Naive thymus-derived CD4-positive, alpha-beta T cell (primary cell): ENCODE measurements at regions not wholly inside any gene's neighbourhood (a gene's known extent, or its start where the extent isn't known, plus 50 kb on each side); places are given as distances from the start of the nearest gene placed in this dataset.
"Not testable (repeated sequence)": the region's sequence is repeated elsewhere in the genome, so short reads cannot be mapped to it uniquely, and the experiment has no call there.

Experiments used
- ATAC-seq: fragments of 150-1000 bp; cut with Tn5 transposase; 2 replicates; pipeline ENCODE4 v1.10.0; 2021; ENCODE audit warnings: mild to moderate bottlenecking, moderate library complexity
- CTCF ChIA-PET: fragments of 350-600 bp; sonication (Branson Sonifier 250); formaldehyde crosslinking; loops from one replicate; lab custom pipeline; 2021; ENCODE audit warnings: antibody characterized with exemption; lab: Charles Lee
- POLR2A ChIA-PET: fragments of 350-600 bp; sonication (Branson Sonifier 250); formaldehyde crosslinking; loops from one replicate; lab custom pipeline; 2021; ENCODE audit warnings: antibody characterized with exemption, inconsistent platforms; lab: Charles Lee
- DNase-seq, 9 donors: peaks; one replicate each; pipeline versions ENCODE4 v3.0.0 to v3.0.0-alpha.2; 2020 to 2022; ENCODE audit warnings: mixed read lengths in 1 of 9
- H3K27ac ChIP-seq: one replicate; pipeline ENCODE4 v1.7.0; 2013; ENCODE audit warnings: mild to moderate bottlenecking, low read depth, low read length, moderate library complexity
- H3K27me3 ChIP-seq, 2 donors: one replicate each; pipeline ENCODE4 v1.7.0; 2013; ENCODE audit warnings: low read length in 2 of 2, mild to moderate bottlenecking in 2 of 2, moderate library complexity in 2 of 2; ENCODE audit not compliant: control insufficient read depth in 2 of 2, insufficient read depth in 2 of 2
- H3K36me3 ChIP-seq, 3 experiments: 1 replicate in 2 of 3; 2 replicates in 1 of 3; pipeline ENCODE4 v1.7.0; 2013; ENCODE audit warnings: low read length in 3 of 3, mild to moderate bottlenecking in 3 of 3, moderate library complexity in 1 of 3; ENCODE audit not compliant: insufficient read depth in 3 of 3, control insufficient read depth in 2 of 3
- H3K4me1 ChIP-seq, 2 donors: one replicate each; pipeline ENCODE4 v1.7.0; 2013; ENCODE audit warnings: low read length in 2 of 2, mild to moderate bottlenecking in 2 of 2, moderate library complexity in 1 of 2; ENCODE audit not compliant: control insufficient read depth in 2 of 2, insufficient read depth in 2 of 2
- H3K4me3 ChIP-seq: 2 replicates; pipeline ENCODE4 v1.7.0; 2013; ENCODE audit warnings: mild to moderate bottlenecking, low read length
- H3K9me3 ChIP-seq, 3 experiments: 1 replicate in 2 of 3; 2 replicates in 1 of 3; pipeline ENCODE4 v1.7.0; 2013; ENCODE audit warnings: low read length in 3 of 3; ENCODE audit not compliant: control insufficient read depth in 2 of 3
- H3K27ac Mint-ChIP-seq, 9 donors: one replicate each; pipeline ENCODE4 v1.8.0; 2020 to 2022; ENCODE audit warnings: mixed read lengths in 9 of 9, mild to moderate bottlenecking in 8 of 9, moderate library complexity in 5 of 9, inconsistent platforms in 2 of 9
- H3K27me3 Mint-ChIP-seq, 5 donors: one replicate each; pipeline ENCODE4 v1.8.0; 2021 to 2022; ENCODE audit warnings: mixed read lengths in 5 of 5, mild to moderate bottlenecking in 1 of 5
- H3K36me3 Mint-ChIP-seq, 5 donors: one replicate each; pipeline ENCODE4 v1.8.0; 2020 to 2022; ENCODE audit warnings: mixed read lengths in 5 of 5, mild to moderate bottlenecking in 3 of 5, inconsistent platforms in 1 of 5
- H3K4me1 Mint-ChIP-seq, 7 donors: one replicate each; pipeline ENCODE4 v1.8.0; 2020 to 2022; ENCODE audit warnings: mixed read lengths in 7 of 7, mild to moderate bottlenecking in 3 of 7, inconsistent platforms in 1 of 7
- H3K4me3 Mint-ChIP-seq, 10 donors: one replicate each; pipeline ENCODE4 v1.8.0; 2020 to 2022; ENCODE audit warnings: mild to moderate bottlenecking in 10 of 10, mixed read lengths in 10 of 10, moderate library complexity in 6 of 10, inconsistent platforms in 2 of 10
- H3K9me3 Mint-ChIP-seq, 11 donors: one replicate each; pipeline ENCODE4 v1.8.0; 2020 to 2022; ENCODE audit warnings: mixed read lengths in 11 of 11, mild to moderate bottlenecking in 4 of 11, inconsistent platforms in 1 of 11, moderate library complexity in 1 of 11
- intact Hi-C, 2 donors: fragments of 100-400 bp; cut with micrococcal nuclease; formaldehyde crosslinking; loops; one replicate each; pipeline ENCODE4 v1.15.1; 2023

DNA sequence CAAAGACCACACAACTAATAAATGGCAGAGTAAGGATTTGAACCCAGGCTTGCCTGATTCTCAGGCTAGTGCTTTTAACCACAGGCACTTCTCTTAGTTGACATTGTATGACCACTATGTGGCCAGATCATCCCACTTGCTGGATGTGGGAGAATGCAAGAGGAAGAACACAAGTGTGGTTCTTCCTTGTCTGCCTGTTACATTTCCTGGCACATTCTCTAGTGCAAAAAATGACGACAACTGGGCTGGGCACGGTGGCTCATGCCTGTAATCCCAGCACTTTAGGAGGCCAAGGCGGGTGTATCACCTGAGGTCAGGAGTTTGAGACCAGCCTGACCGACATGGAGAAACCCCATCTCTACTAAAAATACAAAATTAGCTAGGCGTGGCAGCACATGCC, 83.0 kb downstream of the GRIN2B start:
- H3K36me3 Mint-ChIP-seq, H3K4me1 ChIP-seq, H3K36me3 ChIP-seq, H3K27me3 ChIP-seq, H3K27ac ChIP-seq, H3K9me3 Mint-ChIP-seq, H3K4me3 ChIP-seq, POLR2A ChIA-PET, H3K9me3 ChIP-seq, H3K4me1 Mint-ChIP-seq, ATAC-seq, DNase-seq, H3K27me3 Mint-ChIP-seq, H3K4me3 Mint-ChIP-seq, CTCF ChIA-PET, H3K27ac Mint-ChIP-seq, intact Hi-C loops: not testable (repeated sequence)

DNA sequence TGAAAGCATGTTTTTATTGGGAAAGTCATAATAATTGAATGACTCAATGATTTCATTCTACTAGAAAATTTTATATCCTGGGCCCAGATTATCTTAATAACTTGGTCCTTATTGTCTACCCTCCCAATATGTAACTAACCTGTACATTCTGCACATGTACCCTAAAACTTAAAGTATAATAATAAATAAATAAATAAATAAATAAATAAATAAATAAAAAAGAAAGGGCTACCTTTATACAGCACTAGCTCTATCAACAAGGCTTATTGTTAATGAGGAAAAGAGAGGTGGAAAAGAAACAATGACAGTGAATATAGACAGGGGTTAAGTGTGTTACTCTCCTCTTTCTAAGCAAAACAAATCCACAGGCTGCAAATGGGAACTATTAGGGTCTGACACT, 83.6 kb downstream of the GRIN2B start:
- H3K4me1 Mint-ChIP-seq = no peaks in the 10 kb centered on the region
- Histone ChIP-seq H3K4me3 (no peak overlapping the region), H3K27ac (no peak overlapping the region), H3K36me3 (no peaks in the 10 kb centered on the region), H3K4me1 (no peaks in the 10 kb centered on the region), H3K27me3 (peaks cover 0 to 4% of the 10 kb centered on the region in 2 donors), H3K9me3 (no peaks in the 10 kb centered on the region)
- H3K36me3 Mint-ChIP-seq = no peaks in the 10 kb centered on the region
- ChIA-PET CTCF (no interaction called here), POLR2A (no interaction called here)
- no peak overlapping the region for H3K4me3 Mint-ChIP-seq
- ATAC-seq = no peak
- peaks cover 0 to 3% (median 0%) of the 10 kb centered on the region in 11 donors for H3K9me3 Mint-ChIP-seq
- intact Hi-C loops = no loop called here
- DNase-seq = no peak
- no peak overlapping the region for H3K27ac Mint-ChIP-seq
- H3K27me3 Mint-ChIP-seq = no peaks in the 10 kb centered on the region

DNA sequence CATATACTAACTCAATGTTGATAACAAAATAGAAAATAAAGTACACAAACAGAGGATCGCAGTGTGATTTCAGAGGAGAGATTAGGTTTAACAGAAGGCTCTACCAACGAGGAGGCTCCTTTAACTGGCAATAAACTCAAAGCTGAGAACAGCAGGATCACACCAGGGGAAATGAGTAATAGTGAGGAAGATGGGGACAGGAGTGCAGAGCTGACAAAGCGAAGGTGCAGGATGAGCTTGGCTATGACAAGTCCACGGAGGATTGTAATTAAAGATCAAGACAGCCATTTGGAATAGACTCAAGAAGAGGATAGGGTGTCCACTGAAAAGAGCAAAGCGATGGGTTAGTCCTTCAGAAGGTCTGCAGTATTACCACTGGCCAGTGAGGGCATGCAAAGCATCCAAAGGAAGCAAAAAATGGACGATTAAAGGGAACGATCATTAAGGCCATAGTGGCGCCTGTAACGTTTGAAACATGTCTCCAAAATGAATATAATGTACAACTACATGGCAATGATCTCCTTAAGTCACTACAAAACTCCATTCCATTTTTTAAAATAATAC, 85.3 kb downstream of the GRIN2B start:
- H3K9me3 Mint-ChIP-seq = peaks cover 0 to 3% (median 0%) of the 10 kb centered on the region in 11 donors
- no peak overlapping the region for H3K4me3 Mint-ChIP-seq
- H3K4me1 ChIP-seq = no peaks in the 10 kb centered on the region
- peaks cover 0 to 4% of the 10 kb centered on the region in 2 donors for H3K27me3 ChIP-seq
- no peaks in the 10 kb centered on the region for H3K9me3 ChIP-seq
- H3K36me3 ChIP-seq = no peaks in the 10 kb centered on the region
- no peak overlapping the region for H3K27ac Mint-ChIP-seq
- DNase-seq (no peak), ATAC-seq (no peak)
- CTCF ChIA-PET = no interaction called here
- H3K36me3 Mint-ChIP-seq = no peaks in the 10 kb centered on the region
- no peaks in the 10 kb centered on the region for H3K4me1 Mint-ChIP-seq
- H3K27ac ChIP-seq = no peak overlapping the region
- H3K4me3 ChIP-seq = no peak overlapping the region
- intact Hi-C loops = no loop called here
- POLR2A ChIA-PET = no interaction called here
- peaks cover 0 to 3% (median 2%) of the 10 kb centered on the region in 5 donors for H3K27me3 Mint-ChIP-seq

DNA sequence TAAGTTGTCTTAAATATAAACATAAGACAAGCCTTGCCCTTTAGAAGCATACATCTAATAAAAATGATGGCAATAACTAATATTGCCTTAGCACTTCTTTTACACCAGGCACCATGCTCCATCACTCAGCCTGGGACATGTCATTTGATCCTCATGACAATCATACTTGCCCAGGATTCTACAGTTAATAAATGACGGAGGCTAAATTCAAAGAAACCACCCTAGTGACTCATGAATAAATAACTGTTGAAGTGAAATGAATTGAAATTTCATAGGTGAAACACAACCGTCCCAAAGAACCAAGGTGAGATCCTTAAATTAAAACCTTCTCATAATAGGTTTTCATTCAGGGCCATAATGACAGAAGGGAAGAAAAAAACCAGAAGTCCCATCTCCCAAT, 89.5 kb downstream of the GRIN2B start:
- Mint-ChIP-seq H3K36me3 (no peaks in the 10 kb centered on the region), H3K4me3 (no peak overlapping the region), H3K4me1 (no peaks in the 10 kb centered on the region), H3K27me3 (peaks cover 0 to 18% (median 6%) of the 10 kb centered on the region in 5 donors), H3K27ac (no peak overlapping the region), H3K9me3 (peaks cover 0 to 4% (median 0%) of the 10 kb centered on the region in 11 donors)
- intact Hi-C loops = no loop called here
- Histone ChIP-seq H3K27me3 (peaks cover 0 to 4% of the 10 kb centered on the region in 2 donors), H3K4me3 (no peak overlapping the region), H3K36me3 (no peaks in the 10 kb centered on the region), H3K9me3 (no peaks in the 10 kb centered on the region), H3K4me1 (no peaks in the 10 kb centered on the region), H3K27ac (no peak overlapping the region)
- POLR2A ChIA-PET = no interaction called here
- DNase-seq (no peak), ATAC-seq (no peak)
- CTCF ChIA-PET = no interaction called here

DNA sequence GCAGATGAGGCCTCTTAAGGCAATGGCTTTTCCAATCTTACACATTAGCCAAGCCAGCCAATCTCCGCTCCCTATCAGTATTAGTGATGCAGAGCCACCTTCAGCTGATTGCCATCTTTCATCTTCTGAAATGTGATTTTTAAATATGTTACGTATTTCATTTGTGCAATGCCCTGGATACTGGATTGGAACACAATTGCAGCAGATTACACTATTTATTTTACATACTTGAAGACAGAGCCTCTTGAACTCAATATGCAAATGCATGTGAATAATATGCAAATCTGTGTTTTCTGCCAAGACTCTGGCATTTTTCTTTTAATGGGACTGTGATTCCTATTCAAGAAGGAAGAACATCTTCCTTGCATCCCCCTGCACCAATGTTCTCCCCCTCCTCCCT, 90.5 kb downstream of the GRIN2B start:
- peaks cover 0 to 4% (median 0%) of the 10 kb centered on the region in 11 donors for H3K9me3 Mint-ChIP-seq
- H3K4me1 Mint-ChIP-seq = no peaks in the 10 kb centered on the region
- Histone ChIP-seq H3K27ac (no peak overlapping the region), H3K9me3 (no peaks in the 10 kb centered on the region), H3K36me3 (no peaks in the 10 kb centered on the region), H3K4me1 (no peaks in the 10 kb centered on the region), H3K4me3 (no peak overlapping the region), H3K27me3 (peaks cover 0 to 4% of the 10 kb centered on the region in 2 donors)
- ATAC-seq (no peak), DNase-seq (no peak)
- intact Hi-C loops = no loop called here
- ChIA-PET POLR2A (no interaction called here), CTCF (no interaction called here)
- no peak overlapping the region for H3K4me3 Mint-ChIP-seq
- H3K27ac Mint-ChIP-seq = no peak overlapping the region
- peaks cover 2 to 20% (median 6%) of the 10 kb centered on the region in 5 donors for H3K27me3 Mint-ChIP-seq
- no peaks in the 10 kb centered on the region for H3K36me3 Mint-ChIP-seq

DNA sequence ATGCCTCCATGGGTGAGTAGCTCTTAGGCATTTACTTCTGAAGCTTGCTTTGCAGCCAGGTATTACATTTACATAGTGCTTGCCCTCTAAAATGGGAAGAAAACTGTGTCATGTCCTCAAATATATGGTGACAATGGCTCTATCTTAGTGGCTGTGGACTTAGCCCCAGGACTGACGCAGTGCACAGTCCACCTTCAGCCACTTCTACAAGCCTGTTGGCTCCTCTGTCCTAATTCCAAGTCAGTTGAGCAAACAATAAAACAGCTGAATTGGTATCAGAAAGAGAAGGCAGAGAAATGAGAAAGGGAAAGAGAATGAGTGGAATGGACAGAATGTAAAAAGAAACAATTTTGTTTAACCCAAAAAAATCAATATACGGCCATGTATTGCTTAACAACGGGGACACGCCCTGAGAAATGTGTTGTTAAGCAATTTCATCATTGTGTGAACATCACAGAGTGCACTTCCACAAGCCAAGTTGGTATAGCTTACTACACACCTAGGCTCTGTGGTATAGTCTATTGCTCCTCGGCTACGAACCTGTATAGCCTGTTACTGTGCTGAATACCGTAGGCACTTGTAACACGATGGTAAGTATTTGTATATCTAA, 93.5 kb downstream of the GRIN2B start:
- POLR2A ChIA-PET = no interaction called here
- Histone ChIP-seq H3K9me3 (no peaks in the 10 kb centered on the region), H3K27me3 (peaks cover 0 to 4% of the 10 kb centered on the region in 2 donors), H3K4me1 (no peaks in the 10 kb centered on the region), H3K4me3 (no peak overlapping the region), H3K36me3 (no peaks in the 10 kb centered on the region), H3K27ac (no peak overlapping the region)
- intact Hi-C loops = no loop called here
- Mint-ChIP-seq H3K27ac (no peak overlapping the region), H3K36me3 (no peaks in the 10 kb centered on the region), H3K27me3 (peaks cover 5 to 27% (median 13%) of the 10 kb centered on the region in 5 donors), H3K4me3 (no peak overlapping the region), H3K4me1 (no peaks in the 10 kb centered on the region), H3K9me3 (peaks cover 0 to 4% (median 0%) of the 10 kb centered on the region in 11 donors)
- CTCF ChIA-PET = no interaction called here
- ATAC-seq (no peak), DNase-seq (no peak)

DNA sequence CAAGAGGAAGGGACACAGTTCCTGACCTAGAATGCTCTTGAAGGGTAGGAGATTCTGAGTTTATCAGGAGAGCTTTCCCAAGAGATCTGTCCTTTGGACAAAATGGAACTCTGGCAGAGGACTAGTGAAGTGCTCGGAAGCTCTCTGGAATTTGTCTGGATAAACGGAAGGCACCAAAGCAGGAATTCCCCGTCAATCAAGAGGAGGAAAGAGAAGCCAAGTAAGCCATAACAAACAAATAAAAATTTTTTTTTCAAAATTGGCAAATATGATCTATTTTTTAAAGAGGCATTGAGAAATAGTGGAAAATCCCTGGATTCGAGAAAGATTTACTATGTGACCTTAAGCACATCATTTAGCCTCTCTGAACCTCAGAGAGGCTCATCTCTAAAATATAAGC, 99.2 kb downstream of the GRIN2B start:
- H3K4me1 Mint-ChIP-seq = no peaks in the 10 kb centered on the region
- H3K9me3 Mint-ChIP-seq = peaks cover 0 to 4% (median 0%) of the 10 kb centered on the region in 11 donors
- ATAC-seq (no peak), DNase-seq (no peak)
- H3K27ac ChIP-seq = no peak overlapping the region
- H3K4me3 Mint-ChIP-seq = no peak overlapping the region
- H3K4me3 ChIP-seq = no peak overlapping the region
- H3K4me1 ChIP-seq = no peaks in the 10 kb centered on the region
- no peaks in the 10 kb centered on the region for H3K9me3 ChIP-seq
- H3K36me3 Mint-ChIP-seq = no peaks in the 10 kb centered on the region
- H3K27me3 Mint-ChIP-seq = peaks cover 5 to 13% (median 7%) of the 10 kb centered on the region in 5 donors
- H3K36me3 ChIP-seq = no peaks in the 10 kb centered on the region
- no peak overlapping the region for H3K27ac Mint-ChIP-seq
- H3K27me3 ChIP-seq = no peaks in the 10 kb centered on the region
- ChIA-PET POLR2A (no interaction called here), CTCF (no interaction called here)
- intact Hi-C loops = no loop called here
